IPS DF 4.7 (cell line): ENCODE measurements at regions not wholly inside any gene's neighbourhood (a gene's known extent, or its start where the extent isn't known, plus 50 kb on each side); places are given as distances from the start of the nearest gene placed in this dataset.

Experiments used
- DNase-seq: peaks from one replicate; pipeline ENCODE4 v3.0.0-alpha.2; 2013; ENCODE audit warnings: low spot score; ENCODE audit errors: extremely low read depth

- no peak for DNase-seq
Observed at GRCh38 chr5:135219868-135220267, 179.2 kb downstream of the MACROH2A1 start.

DNA sequence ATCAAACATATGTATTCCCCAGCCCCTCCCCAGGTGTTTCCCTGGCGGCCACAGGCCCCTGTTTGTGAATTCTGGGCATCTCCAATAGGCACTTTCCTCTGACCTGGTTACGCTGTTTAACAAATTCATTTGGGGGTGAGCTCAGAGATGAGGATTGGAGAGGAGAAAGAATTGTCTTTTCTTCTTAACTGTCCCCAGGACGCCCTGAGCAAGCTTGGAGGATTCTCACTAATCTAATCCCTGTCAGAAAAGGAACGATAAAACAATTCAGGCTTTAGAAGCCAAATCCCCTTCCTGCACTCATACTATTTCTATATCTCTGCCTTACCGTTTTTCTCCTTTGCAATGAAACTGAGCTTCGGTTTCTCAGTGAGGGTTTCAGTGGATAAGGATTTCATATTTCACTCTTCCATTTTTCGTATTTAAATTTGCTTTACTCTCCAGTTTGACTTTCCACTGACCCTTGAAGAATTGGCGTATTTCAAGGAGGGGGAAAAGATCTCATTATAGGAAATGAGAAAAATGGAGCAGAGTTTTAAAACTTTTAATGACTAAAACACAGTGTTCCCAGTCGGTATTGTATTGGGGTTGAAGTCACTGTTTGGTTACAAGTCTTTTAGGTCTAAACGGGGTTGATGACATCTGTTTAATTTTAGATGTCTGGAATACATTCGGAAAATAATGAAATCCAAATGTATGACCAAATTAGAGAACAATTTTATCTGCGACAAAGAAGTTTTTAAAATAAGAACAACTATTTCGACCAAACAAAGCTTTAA is 180.1 kb downstream of the MACROH2A1 start:
- DNase-seq: no peak

GRCh38 chr5:135218486-135218755 is 180.6 kb downstream of the MACROH2A1 start:
- DNase-seq: no peak

DNA sequence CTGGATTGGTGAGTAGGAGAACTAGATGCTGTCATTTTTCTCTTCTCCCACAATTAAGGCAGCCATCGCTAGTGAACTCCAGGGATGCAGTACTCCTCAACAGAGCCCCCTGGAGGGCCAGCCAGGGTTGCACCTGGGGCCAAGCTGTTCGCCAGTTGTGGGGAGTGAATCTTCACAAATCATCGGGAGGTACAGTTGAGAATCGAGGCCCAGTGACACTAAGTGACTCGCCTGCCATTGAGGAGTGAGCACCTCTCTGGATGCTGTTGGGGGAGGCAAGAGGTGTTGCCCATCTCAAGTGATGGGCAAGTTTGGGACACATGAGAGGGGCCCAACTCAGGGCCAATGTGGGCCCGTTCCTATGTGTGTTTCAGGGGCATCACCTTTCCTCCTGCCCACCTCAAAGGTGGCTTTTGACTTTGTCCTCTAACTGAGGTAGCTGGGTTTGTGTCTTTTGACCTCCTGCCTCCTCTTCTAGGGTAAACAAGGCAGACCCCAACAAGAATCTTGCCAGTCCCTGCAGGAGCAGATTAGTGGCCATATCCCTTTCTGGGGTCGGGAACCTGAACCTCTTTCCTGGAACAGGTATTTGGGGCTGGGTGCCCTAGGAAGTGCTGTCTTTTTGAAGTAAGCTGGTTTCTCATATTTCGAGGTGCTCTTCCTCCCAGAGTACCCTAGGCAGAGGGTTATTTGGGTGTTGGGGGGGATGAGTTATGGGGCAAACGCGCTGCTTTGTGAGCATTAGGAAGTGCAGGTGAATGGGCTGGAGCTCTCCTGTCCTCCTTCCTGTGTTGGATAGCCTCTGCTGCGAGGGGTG is 181.2 kb downstream of the MACROH2A1 start:
- no peak for DNase-seq

GRCh38 chr5:135216471-135217343 is 182.3 kb downstream of the MACROH2A1 start:
- DNase-seq: no peak

DNA sequence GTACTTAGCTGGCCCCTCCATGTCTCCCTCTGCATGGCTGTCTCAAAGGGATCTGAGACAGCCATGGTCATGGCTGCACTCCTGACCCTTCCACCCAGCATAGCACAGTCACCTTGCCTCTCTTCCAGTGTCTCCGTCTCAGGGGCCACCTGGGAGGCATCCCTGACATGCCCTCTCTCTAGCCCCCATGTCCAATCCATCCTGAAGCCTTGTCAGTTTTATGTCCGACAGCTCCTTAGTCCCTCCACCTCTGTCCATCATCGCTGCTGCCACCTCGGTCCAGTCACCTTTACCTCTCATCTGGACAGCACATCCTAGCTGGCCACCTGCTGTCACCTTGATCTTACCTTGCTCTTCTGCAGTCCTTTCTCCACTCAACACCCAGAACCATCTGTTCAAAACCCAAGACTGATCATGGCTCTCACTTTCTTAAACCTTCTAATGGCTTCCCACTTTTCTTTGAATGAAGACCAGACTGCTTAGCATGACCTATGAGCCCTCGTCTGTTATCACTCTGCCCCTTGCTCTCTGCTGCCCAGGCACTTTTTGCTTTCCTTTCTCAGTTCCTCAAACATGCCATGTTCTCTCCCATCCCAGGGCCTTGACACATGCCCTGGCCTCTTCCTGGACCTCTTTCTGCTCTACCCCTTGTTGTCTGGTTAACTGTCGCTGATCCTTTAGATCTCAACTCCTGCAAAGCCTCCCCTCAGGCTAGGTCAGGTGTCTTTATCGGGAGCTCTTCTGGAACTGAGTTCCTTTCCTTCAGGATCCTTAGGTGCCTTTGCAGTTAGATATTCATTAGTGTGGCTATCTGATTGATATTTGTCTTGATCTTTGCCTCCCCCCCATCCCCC is 181.8 kb upstream of the PITX1 start:
- DNase-seq: no peak

GRCh38 chr5:135214897-135215616 is 181.0 kb upstream of the PITX1 start:
- no peak for DNase-seq

DNA sequence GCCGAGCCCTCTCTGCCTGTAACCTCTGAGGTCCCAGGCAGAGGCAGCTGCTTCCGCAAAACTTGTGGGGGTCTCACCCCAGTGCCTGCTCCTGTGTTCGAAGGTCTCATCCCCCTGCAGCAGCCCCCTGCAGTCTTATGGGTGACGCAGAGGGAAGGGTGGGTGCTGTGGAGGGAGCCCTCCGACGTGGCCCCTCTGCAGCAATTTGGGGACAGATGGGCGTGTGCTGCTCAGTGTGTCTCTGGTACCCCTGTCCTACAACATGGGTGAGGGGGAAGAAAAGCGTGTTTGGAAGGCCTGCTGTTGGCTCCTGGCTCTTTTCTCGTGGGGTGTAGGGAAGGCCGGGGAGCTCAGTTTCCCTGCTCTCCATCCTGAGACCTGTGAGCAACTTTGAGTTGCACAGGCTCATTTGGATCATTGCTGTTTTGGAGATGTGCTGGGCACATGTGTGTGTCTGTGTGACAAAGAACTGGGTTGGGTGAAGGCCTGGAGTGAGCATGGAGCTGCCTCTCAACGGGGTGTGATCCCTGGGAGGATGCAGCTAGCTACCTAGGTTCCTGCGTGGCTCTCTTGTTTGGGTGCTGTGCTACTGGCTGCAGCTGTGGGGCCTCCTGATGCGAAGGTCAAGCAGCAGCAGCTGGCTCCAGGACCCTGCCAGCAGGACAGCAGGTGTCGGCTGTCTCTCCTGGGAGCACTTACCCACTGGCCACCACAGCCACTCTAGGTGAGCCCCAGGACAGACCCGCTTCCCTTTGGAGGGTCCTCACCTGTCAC is 179.6 kb upstream of the PITX1 start:
- DNase-seq: no peak

DNA sequence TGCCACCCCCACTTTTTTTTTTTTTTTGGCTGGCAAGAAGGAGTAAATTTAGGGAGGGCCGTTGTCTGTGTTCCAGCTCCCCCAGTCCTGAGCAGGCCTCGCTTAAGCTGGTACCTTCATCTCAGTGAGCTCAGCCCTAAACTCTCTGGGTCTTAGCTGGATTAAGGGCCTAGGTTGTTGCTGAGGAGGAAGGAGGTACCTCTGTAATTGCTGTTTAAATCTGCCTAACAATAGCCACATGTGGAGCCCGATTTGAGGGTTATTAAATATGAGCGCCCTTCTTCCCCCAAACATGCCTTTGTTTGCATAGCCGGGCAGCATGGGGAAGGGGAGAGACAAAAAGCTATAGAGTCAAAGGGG is 179.0 kb upstream of the PITX1 start:
- no peak for DNase-seq

DNA sequence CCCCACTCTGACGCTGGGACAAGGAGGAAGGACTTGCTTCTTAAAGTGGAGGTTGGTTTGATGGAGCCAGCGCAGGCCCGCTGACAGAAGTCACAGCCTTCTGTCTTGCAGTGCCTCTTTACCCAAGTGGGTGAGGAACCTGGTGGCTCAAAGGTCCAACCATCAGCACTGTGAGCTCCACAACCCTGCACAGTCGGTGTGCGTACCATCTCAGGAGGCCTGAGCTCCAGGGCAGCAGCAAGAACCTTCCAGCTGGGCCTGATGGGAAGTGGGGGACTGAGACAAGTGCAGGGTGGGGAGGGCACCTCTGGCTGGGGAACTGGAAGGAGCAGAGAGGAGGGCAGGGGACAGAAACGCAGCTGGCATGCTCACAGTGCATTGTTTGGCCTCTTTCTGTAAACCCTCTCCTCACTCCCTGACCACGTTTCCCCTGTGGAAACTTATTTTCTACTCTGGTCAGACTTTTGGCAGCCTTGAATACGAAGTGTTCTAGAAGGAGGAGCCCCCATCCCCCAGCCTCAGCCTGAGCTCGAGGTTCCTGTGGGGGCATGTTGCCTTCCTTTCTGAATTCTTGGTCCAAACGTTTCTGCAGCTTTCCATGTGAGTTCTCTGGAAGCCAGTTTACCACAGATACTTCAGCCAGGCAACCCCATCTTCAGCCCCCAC is 178.5 kb upstream of the PITX1 start:
- no peak for DNase-seq

- no peak for DNase-seq
Observed at GRCh38 chr5:135211791-135212190, 177.8 kb upstream of the PITX1 start.

DNA sequence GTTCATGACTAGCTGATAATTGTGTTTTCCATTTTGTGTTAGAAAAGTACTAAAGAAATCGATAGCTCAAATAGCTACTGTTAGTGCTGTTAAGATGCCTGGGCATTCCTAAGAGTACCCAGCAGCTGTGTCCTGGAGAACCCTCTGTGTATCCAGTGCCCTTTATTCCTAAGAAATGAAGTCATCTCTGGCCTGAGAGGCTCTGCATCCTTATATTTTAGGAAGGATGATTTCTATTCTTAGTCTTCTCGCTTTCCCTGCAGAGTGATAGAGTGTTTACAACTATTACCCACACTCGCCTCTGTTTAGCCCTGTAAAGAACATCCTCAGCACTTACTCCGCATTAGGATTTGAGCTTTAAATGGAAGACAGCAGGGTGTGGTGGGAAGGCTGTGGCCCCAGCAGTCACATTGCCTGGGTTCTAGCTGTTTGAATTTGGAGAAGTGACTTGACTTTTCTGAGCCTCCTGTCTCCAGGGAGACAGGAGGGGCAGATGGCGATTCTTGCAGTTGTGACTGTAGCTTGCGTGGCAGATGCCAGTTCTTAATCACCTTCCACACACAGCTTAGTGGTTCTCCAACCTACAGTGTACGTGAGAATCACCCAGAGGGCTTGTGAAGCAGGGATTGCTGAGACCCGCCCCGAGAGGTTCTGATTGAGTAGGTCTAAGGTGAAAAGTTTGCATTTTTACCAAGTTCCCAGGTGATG is 177.2 kb upstream of the PITX1 start:
- no peak for DNase-seq

GRCh38 chr5:135210286-135211055 is 176.4 kb upstream of the PITX1 start:
- no peak for DNase-seq

DNA sequence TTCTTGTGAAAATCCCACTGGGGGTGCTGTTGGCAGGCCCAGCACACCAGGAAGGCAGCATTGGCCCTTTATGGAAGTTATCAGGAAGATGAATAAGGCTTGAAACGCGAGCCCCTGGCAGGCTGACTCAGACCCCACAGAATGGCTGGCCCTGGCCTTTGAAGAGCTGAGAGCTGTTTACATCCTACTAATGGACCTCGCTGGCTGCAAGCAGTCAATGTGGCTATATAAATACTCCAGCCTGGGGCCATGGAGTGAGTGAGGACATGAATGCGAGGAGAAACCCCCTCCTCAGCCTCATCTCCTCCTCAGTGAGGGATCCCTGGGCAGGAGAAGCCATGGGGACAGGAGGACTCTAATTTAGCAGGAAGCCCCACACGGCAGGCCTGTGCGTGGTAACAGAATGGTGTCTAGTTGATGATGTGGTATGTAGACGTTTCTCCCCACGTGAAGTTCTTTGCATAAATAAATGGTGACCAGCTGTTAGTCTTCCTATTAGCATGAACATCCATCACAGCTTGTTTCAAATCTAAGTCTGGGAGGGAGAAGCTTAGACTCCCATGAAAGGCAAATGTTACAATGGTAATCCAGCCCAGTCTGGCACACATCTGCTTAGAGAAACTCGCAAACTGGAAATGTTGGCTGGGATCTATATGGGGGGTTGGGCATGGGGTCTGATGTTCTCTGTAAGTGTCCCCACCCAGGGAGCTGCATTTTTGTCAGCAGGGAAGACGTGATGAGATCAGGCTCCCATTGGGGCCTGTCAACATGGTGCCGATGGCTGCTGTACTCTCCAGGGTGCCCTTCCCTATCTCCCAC is 175.1 kb upstream of the PITX1 start:
- DNase-seq: no peak

DNA sequence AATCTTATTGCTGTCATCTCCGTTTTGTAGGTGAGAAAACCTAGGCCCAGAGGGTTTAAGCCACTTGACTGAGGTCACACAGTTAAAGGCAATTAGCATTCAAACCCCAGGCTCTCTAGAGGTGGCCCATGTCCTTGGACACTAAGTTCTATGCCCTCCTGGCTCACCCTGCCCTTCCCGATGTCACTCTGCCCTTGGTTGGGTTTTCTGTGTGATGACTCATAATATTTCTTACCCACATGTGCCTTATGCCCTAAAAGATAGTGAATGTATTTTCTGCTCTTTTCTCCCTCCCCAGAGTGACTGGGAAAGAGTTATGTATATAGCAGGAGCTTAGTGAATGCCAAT is 174.5 kb upstream of the PITX1 start:
- no peak for DNase-seq

- no peak for DNase-seq
Observed at GRCh38 chr5:135207866-135208265, 173.8 kb upstream of the PITX1 start.

DNA sequence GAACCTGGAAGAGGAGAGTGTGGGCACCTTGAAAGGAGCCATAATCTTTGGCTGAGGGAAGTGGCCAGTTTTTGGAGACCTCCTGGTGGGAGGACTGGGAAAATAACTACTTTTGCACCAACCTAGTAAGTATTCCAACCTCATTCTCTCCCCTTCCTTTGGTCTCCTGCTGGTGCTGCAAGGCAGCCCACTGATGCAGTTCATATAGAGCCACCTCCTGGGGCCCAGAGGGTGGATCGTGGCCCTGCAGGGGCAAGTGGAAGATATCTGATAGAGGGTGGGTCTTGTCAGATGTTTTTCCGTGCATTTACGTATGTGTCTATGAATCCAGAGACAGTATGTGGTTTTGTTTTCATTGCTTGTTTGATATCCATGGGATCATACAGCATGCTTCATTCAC is 172.8 kb upstream of the PITX1 start:
- DNase-seq: no peak
